CD8-positive, alpha-beta memory T cell (primary cell): ENCODE measurements at regions not wholly inside any gene's neighbourhood (a gene's known extent, or its start where the extent isn't known, plus 50 kb on each side); places are given as distances from the start of the nearest gene placed in this dataset.

ENCODE experiments used
- CTCF ChIA-PET: fragments of 350-600 bp; sonication (Branson Sonifier 250); formaldehyde crosslinking; loops from one replicate; lab custom pipeline; 2021; ENCODE audit warnings: antibody characterized with exemption; lab: Charles Lee
- POLR2A ChIA-PET: fragments of 350-600 bp; sonication (Branson Sonifier 250); formaldehyde crosslinking; loops from one replicate; lab custom pipeline; 2021; ENCODE audit warnings: antibody characterized with exemption; lab: Charles Lee
- DNase-seq, 5 donors: peaks; one replicate each; pipeline versions ENCODE4 v3.0.0 to v3.0.0-alpha.2; 2020 to 2022; ENCODE audit warnings: mixed read lengths in 1 of 5
- H3K27ac ChIP-seq: one replicate; pipeline ENCODE4 v1.7.0; 2013; ENCODE audit warnings: low read depth, mild to moderate bottlenecking, low read length, moderate library complexity
- H3K27me3 ChIP-seq: 2 replicates; pipeline ENCODE4 v1.7.0; 2013; ENCODE audit warnings: low read length, mild to moderate bottlenecking; ENCODE audit not compliant: insufficient read depth, poor library complexity, severe bottlenecking
- H3K36me3 ChIP-seq: 2 replicates; pipeline ENCODE4 v1.7.0; 2013; ENCODE audit warnings: mild to moderate bottlenecking, low read length, moderate library complexity; ENCODE audit not compliant: insufficient read depth
- H3K4me1 ChIP-seq: 2 replicates; pipeline ENCODE4 v1.7.0; 2013; ENCODE audit warnings: mild to moderate bottlenecking, low read length, moderate library complexity; ENCODE audit not compliant: insufficient read depth
- H3K4me3 ChIP-seq: 2 replicates; pipeline ENCODE4 v1.7.0; 2013; ENCODE audit warnings: mild to moderate bottlenecking, low read length
- H3K9me3 ChIP-seq: 2 replicates; pipeline ENCODE4 v1.7.0; 2013; ENCODE audit warnings: mild to moderate bottlenecking, low read length
- H3K27ac Mint-ChIP-seq, 8 donors: one replicate each; pipeline ENCODE4 v1.8.0; 2020 to 2021; ENCODE audit warnings: mixed read lengths in 8 of 8, mild to moderate bottlenecking in 6 of 8, inconsistent platforms in 3 of 8, moderate library complexity in 3 of 8
- H3K27me3 Mint-ChIP-seq, 2 donors: one replicate each; pipeline ENCODE4 v1.8.0; 2020 to 2021; ENCODE audit warnings: mixed read lengths in 2 of 2, mild to moderate bottlenecking in 1 of 2, moderate library complexity in 1 of 2
- H3K36me3 Mint-ChIP-seq, 3 donors: one replicate each; pipeline ENCODE4 v1.8.0; 2020 to 2021; ENCODE audit warnings: mixed read lengths in 3 of 3, inconsistent platforms in 1 of 3, mild to moderate bottlenecking in 1 of 3
- H3K4me1 Mint-ChIP-seq, 3 donors: one replicate each; pipeline ENCODE4 v1.8.0; 2020 to 2021; ENCODE audit warnings: mixed read lengths in 3 of 3, inconsistent platforms in 1 of 3, mild to moderate bottlenecking in 1 of 3
- H3K4me3 Mint-ChIP-seq, 7 donors: one replicate each; pipeline ENCODE4 v1.8.0; 2020 to 2021; ENCODE audit warnings: mixed read lengths in 7 of 7, mild to moderate bottlenecking in 6 of 7, moderate library complexity in 4 of 7, inconsistent platforms in 2 of 7
- H3K9me3 Mint-ChIP-seq, 5 donors: one replicate each; pipeline ENCODE4 v1.8.0; 2020 to 2022; ENCODE audit warnings: mixed read lengths in 5 of 5, mild to moderate bottlenecking in 3 of 5, moderate library complexity in 2 of 5, inconsistent platforms in 1 of 5

GRCh38 chr4:153909672-153910071, 120.8 kb upstream of the SFRP2 start:
- Mint-ChIP-seq H3K36me3 (peaks cover 0 to 3% (median 0%) of the 10 kb centered on the region in 3 donors), H3K4me1 (peaks cover 0 to 6% (median 0%) of the 10 kb centered on the region in 3 donors), H3K9me3 (no peaks in the 10 kb centered on the region), H3K27me3 (peaks cover 7 to 35% of the 10 kb centered on the region in 2 donors), H3K4me3 (no peak overlapping the region), H3K27ac (no peak overlapping the region)
- H3K9me3 ChIP-seq = no peaks in the 10 kb centered on the region
- CTCF ChIA-PET = no interaction called here
- no peak for DNase-seq
- no peak overlapping the region for H3K4me3 ChIP-seq
- no peaks in the 10 kb centered on the region for H3K36me3 ChIP-seq
- H3K4me1 ChIP-seq = no peaks in the 10 kb centered on the region
- H3K27ac ChIP-seq = no peak overlapping the region
- H3K27me3 ChIP-seq = no peaks in the 10 kb centered on the region
- POLR2A ChIA-PET = no interaction called here

GRCh38 chr4:153906231-153906630, 117.3 kb upstream of the SFRP2 start:
- peaks cover 0 to 6% (median 0%) of the 10 kb centered on the region in 3 donors for H3K4me1 Mint-ChIP-seq

GRCh38 chr4:153905231-153905630, 116.3 kb upstream of the SFRP2 start:
- Mint-ChIP-seq H3K9me3 (no peaks in the 10 kb centered on the region), H3K4me3 (no peak overlapping the region), H3K36me3 (no peaks in the 10 kb centered on the region), H3K27ac (no peak overlapping the region), H3K27me3 (peaks cover 3 to 10% of the 10 kb centered on the region in 2 donors), H3K4me1 (peaks cover 0 to 6% (median 0%) of the 10 kb centered on the region in 3 donors)
- H3K27ac ChIP-seq = no peak overlapping the region
- ChIA-PET CTCF (no interaction called here), POLR2A (no interaction called here)
- no peak overlapping the region for H3K4me3 ChIP-seq
- no peaks in the 10 kb centered on the region for H3K36me3 ChIP-seq
- no peaks in the 10 kb centered on the region for H3K9me3 ChIP-seq
- no peaks in the 10 kb centered on the region for H3K27me3 ChIP-seq
- no peaks in the 10 kb centered on the region for H3K4me1 ChIP-seq
- DNase-seq = no peak

More at GRCh38 chr4:153906231-153906630, 117.3 kb upstream of the SFRP2 start:
- Histone ChIP-seq H3K9me3 (no peaks in the 10 kb centered on the region), H3K27ac (no peak overlapping the region), H3K36me3 (no peaks in the 10 kb centered on the region), H3K27me3 (no peaks in the 10 kb centered on the region), H3K4me3 (no peak overlapping the region), H3K4me1 (no peaks in the 10 kb centered on the region)
- no peak for DNase-seq
- no peaks in the 10 kb centered on the region for H3K9me3 Mint-ChIP-seq
- peaks cover 3 to 16% of the 10 kb centered on the region in 2 donors for H3K27me3 Mint-ChIP-seq
- ChIA-PET POLR2A (no interaction called here), CTCF (no interaction called here)
- H3K27ac Mint-ChIP-seq = no peak overlapping the region
- no peaks in the 10 kb centered on the region for H3K36me3 Mint-ChIP-seq
- H3K4me3 Mint-ChIP-seq = no peak overlapping the region

- no peaks in the 10 kb centered on the region for H3K36me3 Mint-ChIP-seq
- no peak overlapping the region for H3K4me3 Mint-ChIP-seq
- peaks cover 6 to 14% of the 10 kb centered on the region in 2 donors for H3K27me3 Mint-ChIP-seq
Observed at GRCh38 chr4:153904011-153904410, 115.1 kb upstream of the SFRP2 start.

GRCh38 chr4:153901220-153901619, 112.3 kb upstream of the SFRP2 start:
- no peaks in the 10 kb centered on the region for H3K36me3 Mint-ChIP-seq
- no peaks in the 10 kb centered on the region for H3K4me1 ChIP-seq
- no peak overlapping the region for H3K27ac ChIP-seq
- ChIA-PET CTCF (no interaction called here), POLR2A (no interaction called here)
- DNase-seq = no peak
- no peaks in the 10 kb centered on the region for H3K4me1 Mint-ChIP-seq
- H3K9me3 ChIP-seq = no peaks in the 10 kb centered on the region
- H3K9me3 Mint-ChIP-seq = peaks cover 0 to 5% (median 0%) of the 10 kb centered on the region in 5 donors
- no peaks in the 10 kb centered on the region for H3K36me3 ChIP-seq
- H3K27me3 ChIP-seq = no peaks in the 10 kb centered on the region
- peaks cover 14 to 23% of the 10 kb centered on the region in 2 donors for H3K27me3 Mint-ChIP-seq
- no peak overlapping the region for H3K4me3 Mint-ChIP-seq
- no peak overlapping the region for H3K4me3 ChIP-seq
- H3K27ac Mint-ChIP-seq = no peak overlapping the region

More at GRCh38 chr4:153904011-153904410, 115.1 kb upstream of the SFRP2 start:
- ChIA-PET POLR2A (no interaction called here), CTCF (no interaction called here)
- H3K27me3 ChIP-seq = no peaks in the 10 kb centered on the region
- DNase-seq = no peak
- H3K9me3 ChIP-seq = no peaks in the 10 kb centered on the region
- H3K27ac ChIP-seq = no peak overlapping the region
- no peaks in the 10 kb centered on the region for H3K4me1 ChIP-seq
- H3K4me3 ChIP-seq = no peak overlapping the region
- H3K9me3 Mint-ChIP-seq = peaks cover 0 to 2% (median 0%) of the 10 kb centered on the region in 5 donors
- no peak overlapping the region for H3K27ac Mint-ChIP-seq
- H3K4me1 Mint-ChIP-seq = no peaks in the 10 kb centered on the region
- H3K36me3 ChIP-seq = no peaks in the 10 kb centered on the region

GRCh38 chr4:153900426-153900825, 111.5 kb upstream of the SFRP2 start:
- H3K4me3 Mint-ChIP-seq = no peak overlapping the region
- H3K27me3 Mint-ChIP-seq = peaks cover 12 to 18% of the 10 kb centered on the region in 2 donors
- Histone ChIP-seq H3K27ac (no peak overlapping the region), H3K4me1 (no peaks in the 10 kb centered on the region), H3K27me3 (no peaks in the 10 kb centered on the region), H3K4me3 (no peak overlapping the region), H3K36me3 (no peaks in the 10 kb centered on the region), H3K9me3 (no peaks in the 10 kb centered on the region)
- ChIA-PET POLR2A (no interaction called here), CTCF (no interaction called here)
- peaks cover 0 to 5% (median 0%) of the 10 kb centered on the region in 5 donors for H3K9me3 Mint-ChIP-seq
- H3K4me1 Mint-ChIP-seq = no peaks in the 10 kb centered on the region
- no peak overlapping the region for H3K27ac Mint-ChIP-seq
- H3K36me3 Mint-ChIP-seq = no peaks in the 10 kb centered on the region
- DNase-seq = no peak

GRCh38 chr4:153890761-153891160, 101.9 kb upstream of the SFRP2 start:
- POLR2A ChIA-PET = no interaction called here
- peaks cover 0 to 2% (median 0%) of the 10 kb centered on the region in 5 donors for H3K9me3 Mint-ChIP-seq
- DNase-seq = no peak

GRCh38 chr4:153887217-153887616, 98.3 kb upstream of the SFRP2 start:
- H3K27ac Mint-ChIP-seq = no peak overlapping the region

More at GRCh38 chr4:153890761-153891160, 101.9 kb upstream of the SFRP2 start:
- Mint-ChIP-seq H3K27me3 (peaks cover 2 to 4% of the 10 kb centered on the region in 2 donors), H3K4me3 (no peak overlapping the region), H3K36me3 (no peaks in the 10 kb centered on the region), H3K27ac (no peak overlapping the region), H3K4me1 (no peaks in the 10 kb centered on the region)
- H3K27ac ChIP-seq = no peak overlapping the region
- no peaks in the 10 kb centered on the region for H3K27me3 ChIP-seq
- H3K4me1 ChIP-seq = no peaks in the 10 kb centered on the region
- CTCF ChIA-PET = no interaction called here
- H3K9me3 ChIP-seq = no peaks in the 10 kb centered on the region
- H3K4me3 ChIP-seq = no peak overlapping the region
- no peaks in the 10 kb centered on the region for H3K36me3 ChIP-seq

More at GRCh38 chr4:153887217-153887616, 98.3 kb upstream of the SFRP2 start:
- no peak overlapping the region for H3K27ac ChIP-seq
- ChIA-PET POLR2A (no interaction called here), CTCF (no interaction called here)
- Mint-ChIP-seq H3K36me3 (no peaks in the 10 kb centered on the region), H3K4me1 (no peaks in the 10 kb centered on the region), H3K9me3 (peaks cover 0 to 5% (median 0%) of the 10 kb centered on the region in 5 donors), H3K27me3 (peaks cover 2 to 9% of the 10 kb centered on the region in 2 donors), H3K4me3 (no peak overlapping the region)
- no peaks in the 10 kb centered on the region for H3K4me1 ChIP-seq
- H3K27me3 ChIP-seq = no peaks in the 10 kb centered on the region
- no peaks in the 10 kb centered on the region for H3K36me3 ChIP-seq
- no peak overlapping the region for H3K4me3 ChIP-seq
- no peak for DNase-seq
- no peaks in the 10 kb centered on the region for H3K9me3 ChIP-seq
